ENCODE measurements at regions not wholly inside any gene's neighbourhood (a gene's known extent, or its start where the extent isn't known, plus 50 kb on each side); places are given as distances from the start of the nearest gene placed in this dataset.

- no peaks in the 10 kb centered on the region for H3K36me3 ChIP-seq (ENCODE audit: control insufficient read depth, insufficient read depth, low read length)
- H3K4me2 ChIP-seq (ENCODE audit: extremely low read depth, insufficient read depth, low read length), result no peak overlapping the region
- no peaks in the 10 kb centered on the region for H3K9me3 ChIP-seq (ENCODE audit: control insufficient read depth, insufficient read depth, low read depth, low read length)
- no peak overlapping the region for H2AFZ ChIP-seq (ENCODE audit: low read length)
- TF ChIP-seq EZH2 (IDR thresholded peaks at IDR 0.05; ENCODE audit: low read length, missing control alignments), result no peak
- TF ChIP-seq, protein P1, sequence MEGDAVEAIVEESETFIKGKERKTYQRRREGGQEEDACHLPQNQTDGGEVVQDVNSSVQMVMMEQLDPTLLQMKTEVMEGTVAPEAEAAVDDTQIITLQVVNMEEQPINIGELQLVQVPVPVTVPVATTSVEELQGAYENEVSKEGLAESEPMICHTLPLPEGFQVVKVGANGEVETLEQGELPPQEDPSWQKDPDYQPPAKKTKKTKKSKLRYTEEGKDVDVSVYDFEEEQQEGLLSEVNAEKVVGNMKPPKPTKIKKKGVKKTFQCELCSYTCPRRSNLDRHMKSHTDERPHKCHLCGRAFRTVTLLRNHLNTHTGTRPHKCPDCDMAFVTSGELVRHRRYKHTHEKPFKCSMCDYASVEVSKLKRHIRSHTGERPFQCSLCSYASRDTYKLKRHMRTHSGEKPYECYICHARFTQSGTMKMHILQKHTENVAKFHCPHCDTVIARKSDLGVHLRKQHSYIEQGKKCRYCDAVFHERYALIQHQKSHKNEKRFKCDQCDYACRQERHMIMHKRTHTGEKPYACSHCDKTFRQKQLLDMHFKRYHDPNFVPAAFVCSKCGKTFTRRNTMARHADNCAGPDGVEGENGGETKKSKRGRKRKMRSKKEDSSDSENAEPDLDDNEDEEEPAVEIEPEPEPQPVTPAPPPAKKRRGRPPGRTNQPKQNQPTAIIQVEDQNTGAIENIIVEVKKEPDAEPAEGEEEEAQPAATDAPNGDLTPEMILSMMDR (conservative IDR thresholded peaks at IDR 0.05 in 1 of 2, IDR thresholded peaks at IDR 0.05 in 1 of 2; ENCODE audit: low read depth in 1 of 2, low read length in 2 of 2), result no peak
- no peaks in the 10 kb centered on the region for H4K20me1 ChIP-seq (ENCODE audit: control insufficient read depth, extremely low read depth, insufficient read depth, low read length)
- H3K4me1 ChIP-seq (ENCODE audit: control insufficient read depth, extremely low read depth, insufficient read depth, low read length), result no peaks in the 10 kb centered on the region
- no peaks in the 10 kb centered on the region for H3K27me3 ChIP-seq (ENCODE audit: control insufficient read depth, insufficient read depth, low read length)
- H3K9ac ChIP-seq (ENCODE audit: insufficient read depth, low read length), result no peak overlapping the region
- no peaks in the 10 kb centered on the region for H3K79me2 ChIP-seq (ENCODE audit: control insufficient read depth, insufficient read depth, low read length)
- no peak for DNase-seq (ENCODE audit: low read depth in 2 of 2)
- no peak overlapping the region for H3K27ac ChIP-seq (ENCODE audit: insufficient read depth, low read length)
- no peak overlapping the region for H3K4me3 ChIP-seq (replicated peaks in 1 of 4; ENCODE audit: control extremely low read depth in 1 of 4, insufficient read depth in 1 of 4, low read depth in 3 of 4, low read length in 4 of 4)
These were observed 405.7 kb upstream of the PPP2R3A start for GRCh38 chr3:135559802-135560201.

DNA sequence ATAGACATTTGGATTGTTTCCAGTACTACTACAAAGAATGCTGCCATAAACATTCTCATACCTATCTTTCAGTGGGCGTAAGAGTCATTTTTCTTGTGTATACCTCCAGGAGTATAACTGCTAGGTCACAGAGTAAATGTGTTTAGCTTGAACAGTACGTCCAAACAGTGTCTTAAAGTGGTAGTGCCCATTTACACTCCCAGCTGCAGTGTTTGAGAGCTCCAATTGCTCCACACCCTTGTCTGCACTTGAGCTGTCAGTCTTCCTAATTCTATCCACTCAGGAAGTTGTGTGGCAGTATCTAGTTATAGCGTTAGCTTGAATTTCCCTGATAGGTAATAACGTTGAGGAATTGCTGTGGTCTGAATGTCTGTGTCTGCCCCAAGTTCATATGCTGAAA, 404.7 kb upstream of the PPP2R3A start:
- TF ChIP-seq, protein P1 (conservative IDR thresholded peaks at IDR 0.05 in 1 of 2, IDR thresholded peaks at IDR 0.05 in 1 of 2; ENCODE audit: low read depth in 1 of 2, low read length in 2 of 2), result no peak
- TF ChIP-seq EZH2 (IDR thresholded peaks at IDR 0.05; ENCODE audit: low read length, missing control alignments), result no peak
- no peak overlapping the region for H3K27ac ChIP-seq (ENCODE audit: insufficient read depth, low read length)
- no peaks in the 10 kb centered on the region for H3K36me3 ChIP-seq (ENCODE audit: control insufficient read depth, insufficient read depth, low read length)
- H4K20me1 ChIP-seq (ENCODE audit: control insufficient read depth, extremely low read depth, insufficient read depth, low read length), result no peaks in the 10 kb centered on the region
- no peaks in the 10 kb centered on the region for H3K9me3 ChIP-seq (ENCODE audit: control insufficient read depth, insufficient read depth, low read depth, low read length)
- H3K4me1 ChIP-seq (ENCODE audit: control insufficient read depth, extremely low read depth, insufficient read depth, low read length), result no peaks in the 10 kb centered on the region
- DNase-seq (ENCODE audit: low read depth in 2 of 2), result no peak
- H3K4me2 ChIP-seq (ENCODE audit: extremely low read depth, insufficient read depth, low read length), result no peak overlapping the region
- no peak overlapping the region for H3K4me3 ChIP-seq (replicated peaks in 1 of 4; ENCODE audit: control extremely low read depth in 1 of 4, insufficient read depth in 1 of 4, low read depth in 3 of 4, low read length in 4 of 4)
- H3K9ac ChIP-seq (ENCODE audit: insufficient read depth, low read length), result no peak overlapping the region
- H3K27me3 ChIP-seq (ENCODE audit: control insufficient read depth, insufficient read depth, low read length), result no peaks in the 10 kb centered on the region
- no peaks in the 10 kb centered on the region for H3K79me2 ChIP-seq (ENCODE audit: control insufficient read depth, insufficient read depth, low read length)
- H2AFZ ChIP-seq (ENCODE audit: low read length), result no peak overlapping the region

DNA sequence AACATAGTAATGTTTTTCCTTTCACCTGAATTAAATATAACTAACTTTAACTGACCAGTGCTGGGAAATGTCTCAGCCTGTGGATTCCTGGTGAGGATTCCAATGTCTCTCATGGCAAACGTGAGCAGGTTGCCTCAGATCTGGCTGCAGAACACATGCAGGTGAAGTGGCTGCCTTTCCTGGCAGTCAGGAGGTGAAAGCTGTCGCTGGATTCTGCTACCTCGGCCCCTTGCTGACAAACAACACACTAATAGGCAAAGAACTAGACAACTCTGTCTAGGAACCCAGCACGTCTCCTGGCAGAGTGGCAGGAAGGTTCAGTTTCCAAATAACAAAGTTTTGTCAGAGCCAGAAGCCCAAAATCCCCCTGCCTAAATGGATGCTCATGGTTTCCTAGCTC, 400.8 kb upstream of the PPP2R3A start:
- no peaks in the 10 kb centered on the region for H3K27me3 ChIP-seq (ENCODE audit: control insufficient read depth, insufficient read depth, low read length)
- H3K9me3 ChIP-seq (ENCODE audit: control insufficient read depth, insufficient read depth, low read depth, low read length), result no peaks in the 10 kb centered on the region
- no peak overlapping the region for H2AFZ ChIP-seq (ENCODE audit: low read length)
- no peak overlapping the region for H3K4me2 ChIP-seq (ENCODE audit: extremely low read depth, insufficient read depth, low read length)
- no peak overlapping the region for H3K4me3 ChIP-seq (replicated peaks in 1 of 4; ENCODE audit: control extremely low read depth in 1 of 4, insufficient read depth in 1 of 4, low read depth in 3 of 4, low read length in 4 of 4)
- no peak overlapping the region for H3K27ac ChIP-seq (ENCODE audit: insufficient read depth, low read length)
- TF ChIP-seq, protein P1 (conservative IDR thresholded peaks at IDR 0.05 in 1 of 2, IDR thresholded peaks at IDR 0.05 in 1 of 2; ENCODE audit: low read depth in 1 of 2, low read length in 2 of 2), result no peak
- no peak for TF ChIP-seq EZH2 (IDR thresholded peaks at IDR 0.05; ENCODE audit: low read length, missing control alignments)
- no peak overlapping the region for H3K9ac ChIP-seq (ENCODE audit: insufficient read depth, low read length)
- DNase-seq (ENCODE audit: low read depth in 2 of 2), result no peak
- H3K36me3 ChIP-seq (ENCODE audit: control insufficient read depth, insufficient read depth, low read length), result no peaks in the 10 kb centered on the region
- no peaks in the 10 kb centered on the region for H3K79me2 ChIP-seq (ENCODE audit: control insufficient read depth, insufficient read depth, low read length)
- no peaks in the 10 kb centered on the region for H4K20me1 ChIP-seq (ENCODE audit: control insufficient read depth, extremely low read depth, insufficient read depth, low read length)
- no peaks in the 10 kb centered on the region for H3K4me1 ChIP-seq (ENCODE audit: control insufficient read depth, extremely low read depth, insufficient read depth, low read length)
